Karpas-422 (cell line): ENCODE measurements at regions not wholly inside any gene's neighbourhood (a gene's known extent, or its start where the extent isn't known, plus 50 kb on each side); places are given as distances from the start of the nearest gene placed in this dataset.
A peak's percentile ranks its signal among the peaks of the same experiment; 100 is the strongest.
"Not testable (repeated sequence)": the region's sequence is repeated elsewhere in the genome, so short reads cannot be mapped to it uniquely, and the experiment has no call there.

ENCODE experiments used
- DNase-seq: peaks from one replicate; pipeline ENCODE4 v3.0.0-alpha.2; 2015
- H2AFZ ChIP-seq: fragments of 200-600 bp; sonication (generic); 2 replicates; pipeline ENCODE4 v1.6.1; 2014; ENCODE audit warnings: antibody characterized with exemption, low read length, mixed read lengths
- H3K27ac ChIP-seq: fragments of 200-600 bp; sonication (generic); 2 replicates; pipeline ENCODE4 v1.5.1; 2014; ENCODE audit warnings: mild to moderate bottlenecking, low read length, moderate library complexity
- H3K27me3 ChIP-seq: fragments of 200-600 bp; sonication (generic); 2 replicates; pipeline ENCODE4 v1.6.1; 2014; ENCODE audit warnings: low read length, mixed read lengths
- H3K36me3 ChIP-seq: fragments of 200-600 bp; sonication (generic); 2 replicates; pipeline ENCODE4 v1.6.1; 2014; ENCODE audit warnings: low read length, mixed read lengths; ENCODE audit not compliant: insufficient read depth
- H3K4me1 ChIP-seq: fragments of 200-600 bp; sonication (generic); 2 replicates; pipeline ENCODE4 v1.6.1; 2014; ENCODE audit warnings: mild to moderate bottlenecking, low read length, mixed read lengths
- H3K4me2 ChIP-seq: fragments of 200-600 bp; sonication (generic); 2 replicates; pipeline ENCODE4 v1.6.1; 2014; ENCODE audit warnings: low read length, low read depth, mild to moderate bottlenecking; ENCODE audit not compliant: poor library complexity, severe bottlenecking
- H3K4me3 ChIP-seq: fragments of 200-600 bp; sonication (generic); 2 replicates; pipeline ENCODE4 v1.5.1; 2014; ENCODE audit warnings: mild to moderate bottlenecking, antibody characterized with exemption, low read length, mixed read lengths
- H3K79me2 ChIP-seq: fragments of 200-600 bp; sonication (generic); 2 replicates; pipeline ENCODE4 v1.6.1; 2014; ENCODE audit warnings: mild to moderate bottlenecking, low read length, mixed read lengths
- H3K9ac ChIP-seq: fragments of 200-600 bp; sonication (generic); 2 replicates; pipeline ENCODE4 v1.6.0; 2014; ENCODE audit warnings: low read length
- H3K9me2 ChIP-seq: fragments of 200-600 bp; sonication (generic), shearing (Covaris generic); replicated peaks from 2 replicates; pipeline ENCODE4 v1.6.0; 2014; ENCODE audit warnings: mild to moderate bottlenecking, low read length, moderate library complexity; ENCODE audit not compliant: insufficient read depth
- H3K9me3 ChIP-seq: fragments of 300-700, 200-600 bp; sonication (generic); 2 replicates; pipeline ENCODE4 v1.6.1; 2014; ENCODE audit warnings: low read length, mixed read lengths
- H4K20me1 ChIP-seq: fragments of 200-600 bp; sonication (generic); 2 replicates; pipeline ENCODE4 v1.6.1; 2014; ENCODE audit warnings: mild to moderate bottlenecking, antibody characterized with exemption, low read length, low read depth; ENCODE audit not compliant: insufficient read depth

DNA sequence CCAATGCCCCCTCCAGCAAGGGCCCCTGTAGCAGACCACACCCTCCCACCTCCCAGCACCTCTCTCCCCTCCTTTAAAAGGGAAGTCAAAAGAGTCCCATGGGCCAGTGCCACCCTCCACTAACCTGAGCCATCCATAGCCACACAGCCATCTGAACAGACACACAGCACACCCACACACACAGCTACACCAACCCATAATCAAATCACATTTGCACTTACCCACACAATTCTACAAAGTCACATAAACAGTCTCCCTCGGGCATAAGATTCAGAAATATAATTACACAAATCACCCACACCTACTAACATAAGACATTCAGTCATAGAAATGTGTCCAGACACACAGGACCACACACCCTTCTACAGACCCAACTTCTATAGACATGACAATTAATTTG, 96.3 kb downstream of the HIF1AN start:
- Histone ChIP-seq H3K4me2 (no peak overlapping the region), H3K4me3 (no peak overlapping the region), H3K36me3 (no peaks in the 10 kb centered on the region), H3K9ac (no peak overlapping the region), H2AFZ (no peak overlapping the region), H3K9me2 (no peaks in the 10 kb centered on the region), H4K20me1 (no peaks in the 10 kb centered on the region), H3K27ac (no peak overlapping the region), H3K27me3 (no peaks in the 10 kb centered on the region), H3K4me1 (no peaks in the 10 kb centered on the region; the same call in 1 of the 2 replicates), H3K9me3 (no peaks in the 10 kb centered on the region), H3K79me2 (no peaks in the 10 kb centered on the region)
- DNase-seq = no peak

DNA sequence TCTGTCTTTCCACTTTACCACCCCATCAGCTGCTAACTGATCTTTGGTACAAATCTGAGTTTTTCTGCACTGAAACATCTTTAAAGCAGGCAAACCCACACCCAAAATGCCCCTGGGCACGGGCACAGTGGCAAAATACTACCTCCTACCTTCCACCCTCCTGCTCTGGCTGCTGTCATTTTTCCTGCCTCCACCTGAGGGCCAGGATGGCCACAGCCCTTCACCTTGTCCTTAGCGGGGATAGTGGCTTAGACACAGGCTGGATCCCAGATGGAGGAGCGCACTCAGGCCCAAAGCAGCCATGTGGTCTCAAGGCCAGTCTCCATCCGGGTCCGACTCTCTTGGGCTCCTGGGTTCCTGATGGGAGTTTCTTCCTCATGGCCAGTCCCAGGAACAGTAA, 98.3 kb downstream of the HIF1AN start:
- no peaks in the 10 kb centered on the region for H4K20me1 ChIP-seq
- DNase-seq = no peak
- H3K36me3 ChIP-seq = no peaks in the 10 kb centered on the region
- no peak overlapping the region for H3K4me3 ChIP-seq
- no peaks in the 10 kb centered on the region for H3K79me2 ChIP-seq
- no peaks in the 10 kb centered on the region for H3K27me3 ChIP-seq
- no peaks in the 10 kb centered on the region; the same call in 1 of the 2 replicates for H3K4me1 ChIP-seq
- no peak overlapping the region for H2AFZ ChIP-seq
- no peaks in the 10 kb centered on the region for H3K9me3 ChIP-seq
- H3K4me2 ChIP-seq = no peak overlapping the region
- H3K27ac ChIP-seq = no peak overlapping the region
- H3K9ac ChIP-seq = no peak overlapping the region
- H3K9me2 ChIP-seq = no peaks in the 10 kb centered on the region

DNA sequence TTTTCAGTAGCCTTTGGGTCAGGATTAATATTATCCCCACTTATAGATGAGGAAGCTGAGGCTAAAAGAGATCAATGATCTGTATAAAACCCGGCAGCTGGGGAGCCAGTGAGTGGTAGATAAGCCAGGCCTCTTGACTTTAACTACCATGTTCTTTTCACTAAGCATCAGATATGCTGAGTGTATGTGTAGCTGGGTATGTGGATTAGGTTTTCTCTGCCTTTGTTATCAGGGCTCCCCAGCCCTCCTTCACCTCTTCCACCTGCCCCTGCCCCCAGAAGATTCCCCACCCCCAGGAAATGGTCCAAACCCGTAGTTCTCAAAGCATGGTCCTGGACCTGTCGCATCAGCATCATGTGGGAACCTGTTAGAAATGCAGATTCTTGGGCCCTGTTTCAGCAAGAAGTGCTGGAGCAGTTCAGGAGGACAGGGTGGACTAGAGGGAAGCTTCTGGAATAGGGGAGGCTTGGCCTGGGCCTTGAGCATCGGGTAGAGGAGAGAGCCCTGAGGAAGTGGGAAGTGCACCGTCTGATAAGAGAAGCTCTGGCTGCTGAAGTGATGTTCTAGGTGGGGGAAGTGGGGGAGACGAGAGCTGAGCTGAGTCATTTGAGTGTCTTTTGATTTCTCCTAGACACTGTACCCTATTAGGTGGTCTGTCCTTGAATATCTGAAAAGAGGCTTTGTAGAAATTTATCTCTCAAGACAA, 101.3 kb downstream of the HIF1AN start:
- H3K4me1 ChIP-seq = no peaks in the 10 kb centered on the region; the same call in 1 of the 2 replicates
- no peaks in the 10 kb centered on the region for H3K79me2 ChIP-seq
- H3K36me3 ChIP-seq = no peaks in the 10 kb centered on the region
- no peak overlapping the region for H3K27ac ChIP-seq
- H3K27me3 ChIP-seq = no peaks in the 10 kb centered on the region
- no peaks in the 10 kb centered on the region for H3K9me3 ChIP-seq
- no peak overlapping the region for H3K9ac ChIP-seq
- H3K9me2 ChIP-seq = no peaks in the 10 kb centered on the region
- H2AFZ ChIP-seq = no peak overlapping the region
- H3K4me2 ChIP-seq = no peak overlapping the region
- no peak for DNase-seq
- no peaks in the 10 kb centered on the region for H4K20me1 ChIP-seq
- H3K4me3 ChIP-seq = no peak overlapping the region

- no peak overlapping the region for H3K4me3 ChIP-seq
- no peak overlapping the region for H2AFZ ChIP-seq
- no peaks in the 10 kb centered on the region for H3K79me2 ChIP-seq
- H4K20me1 ChIP-seq = no peaks in the 10 kb centered on the region
- H3K4me1 ChIP-seq = no peaks in the 10 kb centered on the region
- no peaks in the 10 kb centered on the region for H3K9me2 ChIP-seq
- H3K27me3 ChIP-seq = no peaks in the 10 kb centered on the region
- H3K36me3 ChIP-seq = no peaks in the 10 kb centered on the region
- H3K9me3 ChIP-seq = no peaks in the 10 kb centered on the region
- H3K4me2 ChIP-seq = no peak overlapping the region
- H3K27ac ChIP-seq = no peak overlapping the region
- H3K9ac ChIP-seq = no peak overlapping the region
- peak; percentile 62 for DNase-seq
Observed at GRCh38 chr10:100637785-100638184, 102.0 kb downstream of the HIF1AN start.

GRCh38 chr10:100638969-100639368, 103.2 kb downstream of the HIF1AN start:
- H3K4me3 ChIP-seq, H3K79me2 ChIP-seq, DNase-seq, H3K4me1 ChIP-seq, H3K9me2 ChIP-seq, H2AFZ ChIP-seq, H3K27ac ChIP-seq, H3K4me2 ChIP-seq, H3K9me3 ChIP-seq, H3K36me3 ChIP-seq, H3K27me3 ChIP-seq, H4K20me1 ChIP-seq, H3K9ac ChIP-seq: not testable (repeated sequence)

GRCh38 chr10:100642295-100642994, 102.9 kb upstream of the PAX2 start:
- Histone ChIP-seq H3K9me3 (no peaks in the 10 kb centered on the region), H3K36me3 (no peaks in the 10 kb centered on the region), H3K9ac (no peak overlapping the region), H3K27me3 (no peaks in the 10 kb centered on the region), H3K4me2 (no peak overlapping the region), H3K4me1 (no peaks in the 10 kb centered on the region), H3K4me3 (no peak overlapping the region), H4K20me1 (no peaks in the 10 kb centered on the region), H3K27ac (no peak overlapping the region), H3K9me2 (no peaks in the 10 kb centered on the region), H2AFZ (no peak overlapping the region), H3K79me2 (no peaks in the 10 kb centered on the region)
- DNase-seq = no peak

GRCh38 chr10:100645091-100645490, 100.3 kb upstream of the PAX2 start:
- Histone ChIP-seq H3K9me3 (no peaks in the 10 kb centered on the region), H4K20me1 (no peaks in the 10 kb centered on the region), H3K4me2 (no peak overlapping the region), H3K4me3 (no peak overlapping the region), H3K79me2 (no peaks in the 10 kb centered on the region), H2AFZ (no peak overlapping the region), H3K9me2 (no peaks in the 10 kb centered on the region), H3K36me3 (no peaks in the 10 kb centered on the region), H3K4me1 (no peaks in the 10 kb centered on the region), H3K27ac (no peak overlapping the region), H3K9ac (no peak overlapping the region), H3K27me3 (no peaks in the 10 kb centered on the region)
- no peak for DNase-seq

DNA sequence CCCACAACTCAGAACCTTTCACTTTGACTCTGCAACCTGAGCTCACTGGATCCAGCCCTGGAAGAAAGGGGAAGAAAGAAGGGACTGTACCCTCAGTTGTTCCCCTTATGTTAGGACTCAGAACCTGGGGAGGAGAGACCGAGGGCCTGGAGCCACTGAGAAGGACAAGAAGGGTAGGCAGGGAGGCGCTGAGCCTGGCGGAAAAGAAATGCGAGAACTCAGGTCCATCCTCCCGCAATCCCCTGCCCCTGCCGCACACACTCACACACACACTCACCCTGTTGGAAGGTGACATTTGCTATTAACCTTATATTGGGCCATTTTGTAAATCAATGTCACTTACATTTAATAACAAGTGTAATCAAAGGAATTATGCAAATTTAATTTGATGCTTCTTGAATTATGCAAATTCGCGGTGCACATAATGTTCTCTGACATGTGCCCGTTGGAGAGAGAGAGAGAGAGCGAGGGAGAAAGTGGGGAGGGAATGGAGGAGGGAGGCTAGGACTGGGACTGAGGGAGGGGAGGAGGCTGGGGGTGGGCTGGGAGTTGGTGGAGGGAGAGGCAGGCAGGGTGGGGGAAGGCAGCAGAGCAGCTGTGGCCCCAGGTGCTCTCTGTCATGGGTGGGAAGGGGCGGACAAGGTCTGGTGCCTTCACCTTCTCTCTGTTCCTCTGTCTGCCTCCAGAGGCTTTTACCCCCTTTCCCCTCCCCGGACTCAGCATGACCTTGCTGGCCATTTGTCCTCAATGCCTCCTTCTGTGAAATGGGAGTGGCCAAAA, 99.6 kb upstream of the PAX2 start:
- H3K36me3 ChIP-seq = no peaks in the 10 kb centered on the region
- H3K4me1 ChIP-seq = no peaks in the 10 kb centered on the region

More for the DNA sequence above, 99.6 kb upstream of the PAX2 start:
- no peaks in the 10 kb centered on the region for H3K27me3 ChIP-seq
- H3K4me2 ChIP-seq = no peak overlapping the region
- no peak overlapping the region for H3K27ac ChIP-seq
- no peaks in the 10 kb centered on the region for H3K79me2 ChIP-seq
- H2AFZ ChIP-seq = no peak overlapping the region
- H3K9ac ChIP-seq = no peak overlapping the region
- no peak overlapping the region for H3K4me3 ChIP-seq
- DNase-seq = no peak
- no peaks in the 10 kb centered on the region for H3K9me3 ChIP-seq
- H4K20me1 ChIP-seq = no peaks in the 10 kb centered on the region
- no peaks in the 10 kb centered on the region for H3K9me2 ChIP-seq
